CD14-positive monocyte (primary cell): ENCODE measurements at regions not wholly inside any gene's neighbourhood (a gene's known extent, or its start where the extent isn't known, plus 50 kb on each side); places are given as distances from the start of the nearest gene placed in this dataset.

Source experiments
- DNase-seq, 3 donors: peaks; one replicate each; pipeline ENCODE4 v3.0.0-alpha.2; 2011 to 2022
- H2AFZ ChIP-seq: 2 replicates; pipeline ENCODE4 v1.6.0; 2012; ENCODE audit warnings: mild to moderate bottlenecking, low read depth, low read length, inconsistent platforms; ENCODE audit not compliant: insufficient read depth, poor library complexity, severe bottlenecking
- H3K27ac ChIP-seq, 2 donors: 1 replicate in 1 of 2; 2 replicates in 1 of 2; pipeline ENCODE4 v1.5.1; 2012 to 2013; ENCODE audit warnings: low read length in 2 of 2, control low read depth in 1 of 2, inconsistent platforms in 1 of 2, low read depth in 1 of 2, mild to moderate bottlenecking in 1 of 2
- H3K27me3 ChIP-seq, 2 donors: one replicate each; pipeline versions ENCODE4 v1.6.0 to v1.6.1; 2011 to 2013; ENCODE audit warnings: low read length in 2 of 2; ENCODE audit not compliant: control insufficient read depth in 2 of 2, insufficient read depth in 2 of 2
- H3K36me3 ChIP-seq, 2 donors: replicated peaks in 1 of 2; 1 replicate in 1 of 2; 2 replicates in 1 of 2; pipeline versions ENCODE4 v1.5.1 to v1.6.1; 2012 to 2013; ENCODE audit warnings: low read length in 2 of 2, control low read depth in 1 of 2, inconsistent platforms in 1 of 2, mild to moderate bottlenecking in 1 of 2; ENCODE audit not compliant: insufficient read depth in 2 of 2, control insufficient read depth in 1 of 2
- H3K4me1 ChIP-seq, 2 donors: 1 replicate in 1 of 2; 2 replicates in 1 of 2; pipeline versions ENCODE4 v1.5.1 to v1.6.1; 2012 to 2013; ENCODE audit warnings: low read length in 2 of 2, control low read depth in 1 of 2, inconsistent platforms in 1 of 2, mild to moderate bottlenecking in 1 of 2, moderate library complexity in 1 of 2; ENCODE audit not compliant: insufficient read depth in 2 of 2, control insufficient read depth in 1 of 2
- H3K4me2 ChIP-seq: replicated peaks from 2 replicates; pipeline ENCODE3; 2012; ENCODE audit warnings: low read length, moderate library complexity, mild to moderate bottlenecking; ENCODE audit not compliant: poor library complexity, severe bottlenecking; ENCODE audit errors: extremely low read depth
- H3K4me3 ChIP-seq, 3 experiments: fragments of 200-600 bp in 1 of 3; sonication (generic) in 1 of 3; replicated peaks in 1 of 3; 1 replicate in 2 of 3; 2 replicates in 1 of 3; pipeline ENCODE4 v1.5.1; 2011 to 2013; ENCODE audit warnings: low read length in 3 of 3, mild to moderate bottlenecking in 3 of 3, control low read depth in 2 of 3, low read depth in 2 of 3, inconsistent platforms in 1 of 3, moderate library complexity in 1 of 3
- H3K79me2 ChIP-seq: 2 replicates; pipeline ENCODE4 v1.6.0; 2012; ENCODE audit warnings: mild to moderate bottlenecking, control low read depth, inconsistent platforms, low read length, moderate library complexity; ENCODE audit not compliant: insufficient read depth
- H3K9ac ChIP-seq: 2 replicates; pipeline ENCODE4 v1.6.0; 2017; ENCODE audit warnings: low read length, mild to moderate bottlenecking; ENCODE audit not compliant: insufficient read depth, poor library complexity, severe bottlenecking
- H3K9me3 ChIP-seq, 2 donors: replicated peaks in 1 of 2; 1 replicate in 1 of 2; 2 replicates in 1 of 2; pipeline versions ENCODE4 v1.5.1 to v1.6.1; 2012 to 2013; ENCODE audit warnings: low read length in 2 of 2, control low read depth in 1 of 2; ENCODE audit not compliant: control insufficient read depth in 1 of 2, insufficient read depth in 1 of 2
- H4K20me1 ChIP-seq: 2 replicates; pipeline ENCODE4 v1.6.0; 2012; ENCODE audit warnings: mild to moderate bottlenecking, low read length, control low read depth, moderate library complexity; ENCODE audit not compliant: insufficient read depth
- H3K27ac Mint-ChIP-seq, 7 donors: one replicate each; pipeline ENCODE4 v1.8.0; 2020; ENCODE audit warnings: mild to moderate bottlenecking in 7 of 7, mixed read lengths in 7 of 7, moderate library complexity in 6 of 7, inconsistent platforms in 2 of 7
- H3K27me3 Mint-ChIP-seq, 3 donors: one replicate each; pipeline ENCODE4 v1.8.0; 2021 to 2022; ENCODE audit warnings: low read depth in 3 of 3, mild to moderate bottlenecking in 3 of 3, mixed read lengths in 3 of 3, moderate library complexity in 3 of 3, inconsistent platforms in 1 of 3
- H3K36me3 Mint-ChIP-seq, 2 donors: one replicate each; pipeline ENCODE4 v1.8.0; 2020; ENCODE audit warnings: mixed read lengths in 2 of 2, inconsistent platforms in 1 of 2, mild to moderate bottlenecking in 1 of 2
- H3K4me1 Mint-ChIP-seq: one replicate; pipeline ENCODE4 v1.8.0; 2020; ENCODE audit warnings: mild to moderate bottlenecking, mixed read lengths
- H3K4me3 Mint-ChIP-seq, 2 donors: one replicate each; pipeline ENCODE4 v1.8.0; 2020; ENCODE audit warnings: mild to moderate bottlenecking in 2 of 2, mixed read lengths in 2 of 2, moderate library complexity in 1 of 2
- H3K9me3 Mint-ChIP-seq, 7 donors: one replicate each; pipeline ENCODE4 v1.8.0; 2020 to 2022; ENCODE audit warnings: mixed read lengths in 7 of 7, mild to moderate bottlenecking in 6 of 7, moderate library complexity in 6 of 7, inconsistent platforms in 2 of 7
- CTCF ChIP-seq: fragments of 200-600 bp; IDR thresholded peaks from one replicate; pipeline ENCODE4 v1.8.0; 2022; ENCODE audit warnings: antibody characterized with exemption, mild to moderate bottlenecking
- WGBS: methylation state at CpG from one replicate; pipeline ENCODE4 v1.1.5; 2013; ENCODE audit warnings: missing lambda C conversion rate; ENCODE audit not compliant: insufficient coverage; 5-methylcytosine and 5-hydroxymethylcytosine counted together
- intact Hi-C, 2 donors: fragments of 100-400 bp; cut with micrococcal nuclease; formaldehyde crosslinking; loops; one replicate each; pipeline versions ENCODE4 v1.15.0 to v1.15.1; 2023

- Histone ChIP-seq H3K79me2 (no peaks in the 10 kb centered on the region), H3K27ac (no peak overlapping the region), H3K4me1 (no peaks in the 10 kb centered on the region), H3K4me2 (no peak overlapping the region), H3K36me3 (no peaks in the 10 kb centered on the region), H3K9me3 (no peaks in the 10 kb centered on the region), H4K20me1 (no peaks in the 10 kb centered on the region), H3K27me3 (no peaks in the 10 kb centered on the region), H2AFZ (no peak overlapping the region), H3K4me3 (no peak overlapping the region), H3K9ac (no peak overlapping the region)
- peaks cover 0 to 3% (median 1%) of the 10 kb centered on the region in 3 donors for H3K27me3 Mint-ChIP-seq
- no peak overlapping the region for H3K27ac Mint-ChIP-seq
- TF ChIP-seq CTCF = no peak
- H3K36me3 Mint-ChIP-seq = no peaks in the 10 kb centered on the region
- H3K4me1 Mint-ChIP-seq = peaks cover 2% of the 10 kb centered on the region
- DNase-seq = no peak
- intact Hi-C loops = no loop called here
- H3K9me3 Mint-ChIP-seq = peaks cover 0 to 6% (median 0%) of the 10 kb centered on the region in 7 donors
- H3K4me3 Mint-ChIP-seq = no peak overlapping the region
These were observed 563.4 kb downstream of the BCL11B start for GRCh38 chr14:98708555-98708954.

- H3K27me3 Mint-ChIP-seq = peaks cover 0 to 3% (median 1%) of the 10 kb centered on the region in 3 donors
- TF ChIP-seq CTCF = no peak
- Histone ChIP-seq H4K20me1 (no peaks in the 10 kb centered on the region), H2AFZ (no peak overlapping the region), H3K4me3 (no peak overlapping the region), H3K4me1 (no peaks in the 10 kb centered on the region), H3K79me2 (no peaks in the 10 kb centered on the region), H3K9me3 (no peaks in the 10 kb centered on the region), H3K4me2 (no peak overlapping the region), H3K27me3 (no peaks in the 10 kb centered on the region), H3K9ac (no peak overlapping the region), H3K27ac (no peak overlapping the region), H3K36me3 (no peaks in the 10 kb centered on the region)
- WGBS = 0% methylated on average over 1 of the region's 2 CpGs
- H3K9me3 Mint-ChIP-seq = peaks cover 0 to 7% (median 4%) of the 10 kb centered on the region in 7 donors
- no peaks in the 10 kb centered on the region for H3K36me3 Mint-ChIP-seq
- intact Hi-C loops = no loop called here
- no peak overlapping the region for H3K27ac Mint-ChIP-seq
- H3K4me1 Mint-ChIP-seq = no peaks in the 10 kb centered on the region
- no peak overlapping the region for H3K4me3 Mint-ChIP-seq
- no peak for DNase-seq
These were observed 560.5 kb downstream of the BCL11B start for GRCh38 chr14:98711453-98711852.
